ENCODE measurements at regions not wholly inside any gene's neighbourhood (a gene's known extent, or its start where the extent isn't known, plus 50 kb on each side); places are given as distances from the start of the nearest gene placed in this dataset.

DNA sequence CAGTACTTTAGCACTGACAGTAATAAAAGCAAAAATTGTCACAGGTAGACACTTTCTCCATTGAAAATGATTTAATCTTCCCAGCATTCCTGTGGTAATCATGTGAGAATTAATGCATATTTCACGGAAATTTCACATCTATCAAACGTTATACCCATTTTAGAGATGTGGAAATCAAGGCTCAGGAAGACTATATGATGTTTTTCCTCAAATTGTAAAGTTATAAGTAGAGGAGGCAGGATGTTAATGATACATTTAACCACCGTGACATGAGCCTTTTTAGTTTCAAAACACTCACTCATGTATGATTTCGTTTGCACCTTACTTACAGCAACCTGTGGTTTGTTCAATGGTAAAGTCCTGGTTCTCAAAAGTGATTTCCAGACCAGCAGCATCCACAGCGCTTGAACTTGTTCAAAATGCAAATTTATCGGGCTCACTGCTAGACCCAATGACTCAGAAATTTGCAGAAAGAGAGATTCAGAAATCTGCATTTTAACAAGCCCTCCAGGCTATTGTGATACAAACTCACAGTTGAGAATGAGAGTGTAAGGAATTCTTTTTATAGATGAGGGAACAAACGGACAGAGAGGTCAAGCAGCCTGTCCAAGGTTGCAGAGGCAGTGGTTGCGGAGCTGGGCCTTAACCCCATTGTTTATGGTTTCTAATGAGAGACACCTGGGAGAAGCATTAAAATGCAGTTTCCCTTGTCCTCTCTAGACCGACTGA lies 654.8 kb upstream of the TBX3 start:
- H3K27me3 ChIP-seq (ENCODE audit: insufficient read depth, low read depth, severe bottlenecking), result peaks cover 22% of the 10 kb centered on the region
- TF ChIP-seq, protein P1, sequence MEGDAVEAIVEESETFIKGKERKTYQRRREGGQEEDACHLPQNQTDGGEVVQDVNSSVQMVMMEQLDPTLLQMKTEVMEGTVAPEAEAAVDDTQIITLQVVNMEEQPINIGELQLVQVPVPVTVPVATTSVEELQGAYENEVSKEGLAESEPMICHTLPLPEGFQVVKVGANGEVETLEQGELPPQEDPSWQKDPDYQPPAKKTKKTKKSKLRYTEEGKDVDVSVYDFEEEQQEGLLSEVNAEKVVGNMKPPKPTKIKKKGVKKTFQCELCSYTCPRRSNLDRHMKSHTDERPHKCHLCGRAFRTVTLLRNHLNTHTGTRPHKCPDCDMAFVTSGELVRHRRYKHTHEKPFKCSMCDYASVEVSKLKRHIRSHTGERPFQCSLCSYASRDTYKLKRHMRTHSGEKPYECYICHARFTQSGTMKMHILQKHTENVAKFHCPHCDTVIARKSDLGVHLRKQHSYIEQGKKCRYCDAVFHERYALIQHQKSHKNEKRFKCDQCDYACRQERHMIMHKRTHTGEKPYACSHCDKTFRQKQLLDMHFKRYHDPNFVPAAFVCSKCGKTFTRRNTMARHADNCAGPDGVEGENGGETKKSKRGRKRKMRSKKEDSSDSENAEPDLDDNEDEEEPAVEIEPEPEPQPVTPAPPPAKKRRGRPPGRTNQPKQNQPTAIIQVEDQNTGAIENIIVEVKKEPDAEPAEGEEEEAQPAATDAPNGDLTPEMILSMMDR (IDR thresholded peaks at IDR 0.05; ENCODE audit: low read depth, low read length), result no peak
- no peak for DNase-seq
- no peaks in the 10 kb centered on the region for H3K9me3 ChIP-seq (ENCODE audit: severe bottlenecking)
- H3K36me3 ChIP-seq, result no peaks in the 10 kb centered on the region
- H3K4me3 ChIP-seq (ENCODE audit: low read depth, low read length), result no peak overlapping the region
- H3K27ac ChIP-seq, result no peak overlapping the region

DNA sequence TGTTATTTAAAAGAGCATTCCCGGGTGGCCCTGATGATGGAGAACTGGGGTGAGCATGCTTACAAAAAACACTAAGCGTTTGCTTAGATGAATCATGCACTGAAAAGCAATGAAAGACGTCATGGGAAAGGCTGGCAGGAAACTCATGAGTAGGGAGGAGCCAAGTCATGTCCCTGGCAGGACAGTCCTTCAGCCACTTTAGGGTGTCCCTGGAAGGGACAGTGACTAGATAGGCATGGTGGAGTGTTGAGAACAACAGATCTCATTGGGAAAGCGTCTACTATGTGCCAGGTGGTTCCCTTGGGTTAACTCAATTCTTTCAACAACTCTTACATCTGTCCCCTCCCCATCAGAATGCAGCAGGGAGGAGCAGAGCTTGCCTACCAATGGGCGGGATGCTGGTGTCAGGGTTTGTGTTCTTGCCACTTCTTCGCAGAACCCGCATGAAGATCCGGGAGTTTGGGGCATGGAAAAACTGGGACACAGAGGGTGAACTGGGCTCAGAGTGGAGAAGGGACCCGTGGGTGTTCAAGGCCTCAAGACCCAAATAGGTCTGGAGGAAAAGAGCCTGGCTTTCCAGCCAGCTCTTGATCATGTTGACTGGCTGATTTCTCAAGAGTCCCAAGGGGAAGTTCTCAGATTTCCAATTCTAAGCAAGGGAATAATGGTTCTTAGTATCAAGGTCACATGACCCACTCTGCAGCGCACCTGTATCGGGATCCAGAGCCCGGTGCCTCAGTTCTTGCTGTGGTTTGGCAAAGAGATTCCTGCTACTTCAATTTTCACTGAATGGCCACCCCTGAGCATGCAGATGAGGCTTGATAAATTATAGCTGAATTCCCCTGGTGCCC lies 653.9 kb upstream of the TBX3 start:
- Histone ChIP-seq H3K36me3 (no peaks in the 10 kb centered on the region), H3K9me3 (ENCODE audit: severe bottlenecking) (no peaks in the 10 kb centered on the region), H3K27ac (no peak overlapping the region), H3K27me3 (ENCODE audit: insufficient read depth, low read depth, severe bottlenecking) (peaks cover 21% of the 10 kb centered on the region), H3K4me3 (ENCODE audit: low read depth, low read length) (no peak overlapping the region)
- TF ChIP-seq, protein P1 (IDR thresholded peaks at IDR 0.05; ENCODE audit: low read depth, low read length), result no peak
- no peak for DNase-seq

GRCh38 chr12:115336506-115336905 lies 652.5 kb upstream of the TBX3 start:
- TF ChIP-seq, protein P1 (IDR thresholded peaks at IDR 0.05; ENCODE audit: low read depth, low read length), result no peak
- DNase-seq, result no peak
- Histone ChIP-seq H3K36me3 (no peaks in the 10 kb centered on the region), H3K27ac (no peak overlapping the region), H3K4me3 (ENCODE audit: low read depth, low read length) (no peak overlapping the region), H3K27me3 (ENCODE audit: insufficient read depth, low read depth, severe bottlenecking) (peaks cover 18% of the 10 kb centered on the region), H3K9me3 (ENCODE audit: severe bottlenecking) (no peaks in the 10 kb centered on the region)

DNA sequence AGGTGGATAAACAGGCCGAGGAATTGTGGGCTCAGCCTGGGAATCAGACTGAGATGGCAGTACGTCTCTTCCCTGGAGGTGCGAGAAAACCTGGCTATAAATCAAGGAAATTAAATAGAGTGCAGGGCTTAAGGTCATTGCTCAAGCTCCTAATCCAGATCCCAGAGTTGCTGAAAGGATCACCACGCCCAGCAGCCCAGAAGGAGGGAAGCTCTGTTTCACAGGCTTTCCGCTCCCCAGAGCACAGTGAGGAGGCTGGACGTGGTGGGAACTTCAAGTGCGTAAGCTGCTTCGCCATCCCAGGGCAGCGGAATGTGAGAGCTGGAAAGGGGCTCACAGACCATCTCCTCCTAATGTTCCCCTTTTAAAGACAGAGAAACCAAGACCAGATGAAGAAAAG lies 651.6 kb upstream of the TBX3 start:
- H3K9me3 ChIP-seq (ENCODE audit: severe bottlenecking), result no peaks in the 10 kb centered on the region
- H3K27me3 ChIP-seq (ENCODE audit: insufficient read depth, low read depth, severe bottlenecking), result peaks cover 16% of the 10 kb centered on the region
- H3K27ac ChIP-seq, result no peak overlapping the region
- peak; percentile 82 for DNase-seq
- H3K4me3 ChIP-seq (ENCODE audit: low read depth, low read length), result no peak overlapping the region
- H3K36me3 ChIP-seq, result no peaks in the 10 kb centered on the region
- TF ChIP-seq, protein P1 (IDR thresholded peaks at IDR 0.05; ENCODE audit: low read depth, low read length), result no peak

DNA sequence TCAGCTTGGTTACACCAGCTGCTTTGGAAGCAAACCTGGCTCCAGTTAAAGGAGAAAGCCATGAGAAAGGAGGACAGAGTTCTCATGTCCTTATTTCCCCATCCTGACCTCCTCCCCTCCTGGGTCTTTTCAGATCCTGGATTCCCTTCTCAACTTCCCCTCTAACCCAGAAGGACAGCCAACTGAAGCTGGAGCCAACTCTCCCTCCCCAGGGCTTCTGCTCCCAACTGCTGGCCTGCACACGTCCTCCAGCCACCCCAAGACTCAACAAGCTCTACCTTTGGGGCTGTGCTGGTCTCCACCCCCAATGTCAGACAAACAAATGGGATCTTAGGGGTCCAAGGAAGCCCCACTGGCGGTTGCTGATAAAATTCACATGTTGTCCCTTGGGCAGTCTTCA lies 651.1 kb upstream of the TBX3 start:
- no peak overlapping the region for H3K4me3 ChIP-seq (ENCODE audit: low read depth, low read length)
- DNase-seq, result no peak
- no peaks in the 10 kb centered on the region for H3K36me3 ChIP-seq
- H3K27ac ChIP-seq, result no peak overlapping the region
- TF ChIP-seq, protein P1 (IDR thresholded peaks at IDR 0.05; ENCODE audit: low read depth, low read length), result no peak
- peaks cover 15% of the 10 kb centered on the region for H3K27me3 ChIP-seq (ENCODE audit: insufficient read depth, low read depth, severe bottlenecking)
- H3K9me3 ChIP-seq (ENCODE audit: severe bottlenecking), result no peaks in the 10 kb centered on the region

Measured in WERI-Rb-1 (cell line).